ENCODE measurements at regions not wholly inside any gene's neighbourhood (a gene's known extent, or its start where the extent isn't known, plus 50 kb on each side); places are given as distances from the start of the nearest gene placed in this dataset.

DNA sequence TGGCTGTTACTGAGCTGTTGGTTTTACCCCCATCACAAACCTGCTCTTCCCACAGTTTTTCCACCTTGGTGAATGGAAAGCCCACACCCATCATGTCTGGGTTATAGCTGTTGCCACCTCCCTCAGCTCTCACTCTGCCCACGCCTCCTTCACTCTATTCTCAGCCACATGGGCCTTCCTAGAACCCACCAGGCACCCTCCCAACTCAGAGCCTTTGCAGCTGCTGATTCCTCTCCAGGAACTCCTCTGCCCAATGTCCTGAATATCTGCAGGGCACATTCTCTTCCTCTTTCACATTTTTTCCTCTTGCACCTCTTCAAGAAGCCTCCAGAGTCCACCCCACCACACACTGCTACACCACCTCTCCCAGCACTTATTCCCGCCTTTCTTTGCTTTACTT is 177.4 kb downstream of the TBXT start:
- no peak for TF ChIP-seq POLR2A (IDR thresholded peaks at IDR 0.05)
- TF ChIP-seq, protein P1, sequence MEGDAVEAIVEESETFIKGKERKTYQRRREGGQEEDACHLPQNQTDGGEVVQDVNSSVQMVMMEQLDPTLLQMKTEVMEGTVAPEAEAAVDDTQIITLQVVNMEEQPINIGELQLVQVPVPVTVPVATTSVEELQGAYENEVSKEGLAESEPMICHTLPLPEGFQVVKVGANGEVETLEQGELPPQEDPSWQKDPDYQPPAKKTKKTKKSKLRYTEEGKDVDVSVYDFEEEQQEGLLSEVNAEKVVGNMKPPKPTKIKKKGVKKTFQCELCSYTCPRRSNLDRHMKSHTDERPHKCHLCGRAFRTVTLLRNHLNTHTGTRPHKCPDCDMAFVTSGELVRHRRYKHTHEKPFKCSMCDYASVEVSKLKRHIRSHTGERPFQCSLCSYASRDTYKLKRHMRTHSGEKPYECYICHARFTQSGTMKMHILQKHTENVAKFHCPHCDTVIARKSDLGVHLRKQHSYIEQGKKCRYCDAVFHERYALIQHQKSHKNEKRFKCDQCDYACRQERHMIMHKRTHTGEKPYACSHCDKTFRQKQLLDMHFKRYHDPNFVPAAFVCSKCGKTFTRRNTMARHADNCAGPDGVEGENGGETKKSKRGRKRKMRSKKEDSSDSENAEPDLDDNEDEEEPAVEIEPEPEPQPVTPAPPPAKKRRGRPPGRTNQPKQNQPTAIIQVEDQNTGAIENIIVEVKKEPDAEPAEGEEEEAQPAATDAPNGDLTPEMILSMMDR (IDR thresholded peaks at IDR 0.05), result no peak

Data from uterus (tissue), 2 donors.